Forelimb muscle (tissue), 1 donor: ENCODE measurements at regions not wholly inside any gene's neighbourhood (a gene's known extent, or its start where the extent isn't known, plus 50 kb on each side); places are given as distances from the start of the nearest gene placed in this dataset.

Experiments
- DNase-seq: peaks from one replicate; pipeline ENCODE4 v3.0.0-alpha.2; 2013; ENCODE audit warnings: low read depth

DNA sequence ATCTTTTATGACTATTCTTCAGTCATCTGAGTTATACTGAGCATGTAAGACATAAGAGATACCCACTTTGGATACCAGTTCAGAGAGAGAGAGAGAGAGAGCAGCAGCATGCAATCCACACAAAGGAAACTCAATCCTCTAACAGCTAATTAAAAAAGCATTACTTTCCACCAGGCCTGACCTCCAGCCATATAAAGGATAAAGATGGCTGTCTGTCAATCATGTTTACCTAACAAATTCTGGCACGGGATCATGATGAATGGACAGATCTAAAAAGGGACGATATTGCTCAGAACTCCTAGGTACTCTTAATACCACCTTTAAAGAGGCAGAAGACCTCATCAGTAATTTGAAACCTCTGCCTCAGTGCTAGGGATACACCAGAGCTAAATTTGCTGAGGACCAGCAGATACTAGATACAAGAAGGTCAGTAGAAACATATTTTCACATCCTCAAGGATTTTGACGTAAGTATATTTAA, 159.2 kb downstream of the RPS12 start:
- DNase-seq: no peak

DNA sequence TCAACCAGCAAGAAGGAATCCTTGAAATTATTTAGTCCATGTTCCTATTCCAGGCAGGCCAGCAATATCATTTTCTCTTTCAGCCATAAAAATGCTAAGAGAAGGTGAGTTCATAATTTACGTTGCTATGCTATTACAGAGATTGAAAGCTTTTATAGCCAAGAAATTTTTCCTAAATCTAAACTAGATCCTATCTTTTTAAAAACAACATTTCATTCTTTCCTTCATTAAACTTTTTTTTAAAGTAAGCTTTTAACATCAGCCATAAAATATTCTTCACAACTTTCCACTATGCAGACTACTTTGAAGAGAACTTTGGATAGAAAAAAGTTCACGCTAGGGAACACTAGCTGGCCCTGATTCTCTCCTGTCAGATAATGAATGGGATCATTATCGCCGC, 159.8 kb downstream of the RPS12 start:
- DNase-seq: no peak

DNA sequence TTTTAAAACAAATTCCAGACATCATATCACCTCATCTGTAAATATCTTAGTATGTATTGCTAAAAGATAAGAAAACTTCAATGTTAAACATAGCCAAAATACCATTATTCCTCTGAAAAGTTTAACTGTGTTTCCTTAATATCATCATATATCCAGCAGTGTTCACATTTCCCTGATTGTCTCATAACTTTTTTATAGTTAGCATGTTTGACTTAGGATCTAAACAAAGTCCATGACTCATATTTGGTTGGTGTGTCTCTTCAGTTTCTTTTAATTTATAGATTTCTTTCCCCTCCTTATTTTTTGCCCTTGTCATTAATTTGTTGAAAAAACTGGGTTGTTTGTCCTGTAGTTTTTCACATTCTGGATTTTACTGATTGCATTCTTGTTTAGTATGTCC, 163.0 kb downstream of the RPS12 start:
- no peak for DNase-seq

DNA sequence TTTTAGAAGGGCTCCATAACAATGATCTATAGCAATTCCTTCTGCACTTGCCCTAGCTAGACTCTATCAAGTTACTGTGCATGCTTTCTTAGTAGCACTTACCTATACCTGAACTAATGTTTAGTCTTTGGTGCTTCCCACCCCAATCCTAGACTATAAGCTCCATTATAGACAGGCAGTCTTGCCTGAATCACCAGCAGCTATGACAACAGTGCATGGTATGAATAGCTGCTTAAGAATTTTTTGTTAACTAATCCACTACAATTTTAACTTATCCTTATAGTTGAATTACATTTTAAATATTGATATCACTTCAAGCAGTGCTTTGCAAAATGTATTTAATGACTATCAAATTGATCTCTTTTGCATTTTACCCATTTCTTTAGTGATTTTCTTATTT, 164.3 kb downstream of the RPS12 start:
- DNase-seq: no peak

DNA sequence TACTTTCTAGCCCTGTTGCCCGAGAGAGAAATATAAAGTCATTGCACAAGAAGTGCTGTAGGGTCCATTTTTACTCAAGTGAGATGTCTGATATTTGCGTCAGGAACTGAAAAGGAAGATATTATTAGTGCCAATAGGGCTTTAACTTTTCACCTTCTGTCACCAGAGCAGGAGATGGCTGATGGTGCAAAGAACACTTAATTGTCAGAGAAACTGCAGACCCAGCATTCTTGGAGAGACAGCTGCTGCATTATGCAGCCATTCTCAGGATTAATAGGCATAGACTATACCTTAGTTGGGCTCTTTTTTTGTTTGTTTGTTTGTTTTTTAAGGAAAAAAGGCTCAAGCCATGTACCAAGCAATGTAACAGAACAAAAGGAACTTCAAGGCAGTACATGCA, 179.4 kb downstream of the RPS12 start:
- DNase-seq: no peak

DNA sequence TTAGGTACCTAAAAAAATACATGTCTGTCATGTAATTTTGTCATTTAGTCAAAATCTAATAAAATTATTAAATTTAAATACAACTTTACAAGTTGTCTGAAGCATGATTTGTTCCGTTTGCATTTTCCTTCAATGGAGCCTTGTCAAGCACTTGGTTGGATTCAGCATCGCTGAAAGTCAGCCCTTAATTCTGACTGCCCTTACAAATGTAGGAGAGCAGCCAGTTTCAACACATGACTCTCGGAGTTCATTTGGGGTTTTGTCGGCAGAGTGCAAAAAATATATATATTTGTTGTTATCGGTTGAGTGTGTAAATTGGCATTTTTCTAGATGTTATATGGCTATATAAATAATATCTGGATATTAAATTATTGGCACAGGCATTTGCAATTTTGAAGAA, 180.6 kb downstream of the RPS12 start:
- DNase-seq: no peak

DNA sequence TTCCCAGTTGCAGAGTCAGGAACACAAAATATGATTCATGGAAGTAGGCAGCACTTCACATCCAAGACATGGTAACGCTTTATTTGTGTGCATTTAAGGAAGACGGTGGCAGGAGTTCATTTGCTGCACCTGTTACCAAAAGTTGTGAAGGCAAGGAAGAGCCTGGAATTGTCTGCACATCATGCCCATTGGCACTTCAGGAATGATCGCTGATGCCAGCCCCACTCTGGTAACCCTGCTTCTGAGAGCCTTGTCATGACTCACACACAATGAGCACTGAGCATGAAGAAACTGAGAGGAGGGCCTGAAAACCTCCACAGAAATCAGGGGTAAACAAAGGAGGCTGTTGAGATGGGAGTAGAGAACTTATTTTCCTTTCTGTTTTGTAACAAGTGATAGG, 181.1 kb downstream of the RPS12 start:
- DNase-seq: no peak

DNA sequence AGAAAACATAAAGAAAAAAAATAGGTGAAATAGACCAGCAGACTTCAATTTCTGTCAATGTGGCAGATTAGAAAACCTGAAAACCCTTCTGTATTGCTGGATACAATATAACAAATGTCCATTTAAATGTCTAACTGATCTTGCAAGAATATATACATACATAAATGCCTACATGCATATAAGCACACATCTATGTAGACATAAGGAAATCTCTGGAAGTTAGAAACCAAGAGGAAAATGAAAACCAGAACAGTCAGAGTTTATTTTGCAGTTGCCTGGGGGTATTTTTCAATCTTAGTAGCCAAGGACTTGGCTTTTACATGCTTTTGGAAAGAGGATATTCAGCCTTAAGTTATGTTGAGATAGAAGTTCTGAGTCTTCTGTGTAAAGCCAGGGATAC, 184.0 kb downstream of the RPS12 start:
- no peak for DNase-seq

DNA sequence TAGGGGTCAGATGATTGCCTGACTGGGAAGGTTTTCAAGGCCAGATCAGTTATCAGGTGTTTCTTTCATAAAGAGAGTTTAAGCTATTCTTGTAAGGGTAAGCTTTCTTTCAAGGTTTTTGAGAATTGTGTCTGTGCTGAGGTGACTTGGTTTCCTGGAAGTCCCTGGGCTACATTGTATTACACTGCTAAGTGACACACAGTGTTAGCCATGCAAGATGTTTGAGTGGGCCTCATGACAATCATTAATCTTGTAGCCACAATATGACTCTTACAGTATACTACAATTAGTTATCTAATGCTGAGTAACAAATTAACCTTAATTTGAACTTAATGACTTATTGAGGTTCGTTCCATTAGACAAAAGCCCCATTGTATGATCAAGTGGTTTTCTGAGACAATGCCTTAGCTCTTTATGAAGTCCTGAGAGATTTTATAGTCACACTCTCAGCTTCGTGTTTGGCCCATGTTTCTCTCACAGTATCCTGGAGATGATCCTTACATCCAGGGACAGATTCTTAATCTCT, 186.7 kb downstream of the RPS12 start:
- DNase-seq: no peak

DNA sequence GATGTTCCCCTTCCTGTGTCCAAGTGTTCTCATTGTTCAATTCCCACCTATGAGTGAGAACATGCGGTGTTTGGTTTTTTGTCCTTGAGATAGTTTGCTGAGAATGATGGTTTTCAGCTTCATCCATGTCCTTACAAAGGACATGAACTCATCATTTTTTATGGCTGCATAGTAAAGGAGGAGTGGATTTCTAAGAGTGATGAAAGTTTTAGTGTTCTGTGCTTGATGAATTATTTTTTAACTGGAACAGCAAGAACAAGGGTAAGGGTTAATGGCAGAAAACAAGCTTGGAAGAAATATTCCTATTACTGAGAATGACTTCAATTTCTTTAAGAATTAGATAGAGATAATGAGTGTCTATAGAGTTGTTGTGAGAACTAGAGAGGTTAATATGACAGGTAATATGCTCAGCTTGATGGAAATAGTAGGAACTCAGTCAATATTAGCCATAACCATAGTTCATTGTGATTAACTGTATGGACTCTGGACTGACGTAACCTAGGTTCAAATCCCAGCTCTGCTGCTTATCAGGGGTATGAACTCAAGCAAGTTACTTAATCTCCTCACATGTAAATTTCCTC, 190.0 kb downstream of the RPS12 start:
- no peak for DNase-seq

DNA sequence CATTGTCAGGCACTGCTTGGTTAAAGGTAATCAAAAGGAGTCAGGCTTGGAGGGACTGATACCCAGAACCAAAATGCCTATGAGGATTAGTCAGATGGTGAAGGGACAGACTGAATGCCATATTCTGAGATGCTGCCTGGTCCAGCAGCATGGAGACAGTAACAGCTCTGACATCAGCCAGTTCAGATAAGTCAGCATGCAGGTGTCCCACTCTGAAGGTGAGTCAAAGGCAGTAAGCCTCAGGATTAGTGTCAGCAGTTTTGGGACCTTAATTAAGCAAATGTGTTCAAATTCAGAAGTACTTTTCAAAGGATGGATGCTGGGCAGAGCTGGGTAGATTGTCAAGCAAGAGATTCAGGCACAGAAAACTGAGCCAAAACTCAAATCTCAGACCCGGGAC, 198.4 kb downstream of the RPS12 start:
- no peak for DNase-seq

DNA sequence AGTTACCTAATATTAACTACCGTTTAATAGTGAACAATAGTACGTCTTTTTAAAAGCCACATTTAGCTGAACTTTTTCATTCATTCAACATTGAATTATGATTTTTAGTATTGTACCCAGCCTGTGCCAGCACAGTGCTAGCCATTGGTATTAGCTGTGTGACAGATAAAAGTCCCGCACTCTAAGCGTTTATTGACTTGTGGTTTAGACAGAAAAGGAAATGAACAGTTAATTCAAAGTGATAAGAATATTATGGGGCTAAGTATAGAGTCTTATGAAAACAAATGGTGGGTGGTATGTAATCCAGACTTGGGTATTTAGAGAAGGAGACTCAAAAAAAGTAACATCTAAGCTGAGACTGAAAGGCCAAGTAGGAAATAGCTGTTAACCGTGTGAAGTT, 202.3 kb downstream of the RPS12 start:
- no peak for DNase-seq

DNA sequence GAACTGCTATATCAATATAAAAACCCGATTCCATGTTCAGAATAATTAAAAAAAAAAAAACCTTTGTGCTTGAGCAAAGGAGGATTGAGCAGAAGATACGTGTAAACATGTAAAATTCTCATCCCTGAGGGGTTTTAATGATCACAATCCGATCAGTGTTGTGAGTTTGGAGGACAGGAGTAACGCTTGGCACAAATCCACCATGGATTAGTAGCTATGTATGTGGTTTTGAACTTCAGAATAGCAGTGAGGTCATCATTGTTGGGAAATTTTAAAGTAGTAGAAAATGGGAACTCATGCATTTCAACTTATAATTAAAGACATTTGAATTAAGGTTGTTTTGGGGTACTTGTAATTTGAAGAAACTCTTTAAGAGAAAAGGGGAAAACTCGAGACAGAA, 203.2 kb downstream of the RPS12 start:
- no peak for DNase-seq

DNA sequence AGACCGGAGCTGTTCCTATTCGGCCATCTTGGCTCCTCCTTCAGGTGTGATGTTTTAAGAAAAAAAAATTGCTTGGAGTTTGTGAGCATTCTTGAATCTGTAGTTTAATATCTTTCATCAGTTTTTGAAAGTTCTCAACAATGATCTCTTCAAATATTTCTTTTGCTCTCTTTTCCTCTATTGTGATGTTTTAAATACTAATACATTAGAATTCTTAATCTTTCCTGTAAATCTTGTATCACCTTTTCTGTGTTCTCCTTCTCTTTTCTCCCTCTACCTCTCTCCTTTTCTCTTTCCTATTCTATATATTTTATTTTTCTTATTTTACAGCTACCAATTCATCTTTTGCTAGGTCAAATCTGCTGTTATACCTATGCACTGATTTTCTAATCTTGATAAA, 212.3 kb downstream of the RPS12 start:
- no peak for DNase-seq

DNA sequence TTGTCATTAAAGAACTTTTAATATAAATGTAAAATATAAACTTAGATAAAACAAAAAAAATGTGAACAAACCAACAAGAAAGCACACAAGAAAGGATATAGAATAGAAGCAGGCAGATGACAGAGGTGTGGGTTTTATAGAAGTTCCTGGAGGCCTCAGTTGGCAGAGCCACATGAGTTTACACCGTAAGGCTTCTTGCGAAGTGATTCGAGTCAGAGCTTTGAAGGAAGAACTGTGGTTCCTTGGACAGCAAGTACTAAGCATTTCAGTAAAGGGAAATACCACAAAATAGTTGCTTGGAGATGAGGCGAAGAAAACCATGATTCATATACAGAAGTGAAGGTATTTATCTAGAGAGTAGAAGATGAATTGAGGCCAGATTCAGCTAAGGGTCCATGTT, 207.9 kb upstream of the EYA4 start:
- DNase-seq: no peak

DNA sequence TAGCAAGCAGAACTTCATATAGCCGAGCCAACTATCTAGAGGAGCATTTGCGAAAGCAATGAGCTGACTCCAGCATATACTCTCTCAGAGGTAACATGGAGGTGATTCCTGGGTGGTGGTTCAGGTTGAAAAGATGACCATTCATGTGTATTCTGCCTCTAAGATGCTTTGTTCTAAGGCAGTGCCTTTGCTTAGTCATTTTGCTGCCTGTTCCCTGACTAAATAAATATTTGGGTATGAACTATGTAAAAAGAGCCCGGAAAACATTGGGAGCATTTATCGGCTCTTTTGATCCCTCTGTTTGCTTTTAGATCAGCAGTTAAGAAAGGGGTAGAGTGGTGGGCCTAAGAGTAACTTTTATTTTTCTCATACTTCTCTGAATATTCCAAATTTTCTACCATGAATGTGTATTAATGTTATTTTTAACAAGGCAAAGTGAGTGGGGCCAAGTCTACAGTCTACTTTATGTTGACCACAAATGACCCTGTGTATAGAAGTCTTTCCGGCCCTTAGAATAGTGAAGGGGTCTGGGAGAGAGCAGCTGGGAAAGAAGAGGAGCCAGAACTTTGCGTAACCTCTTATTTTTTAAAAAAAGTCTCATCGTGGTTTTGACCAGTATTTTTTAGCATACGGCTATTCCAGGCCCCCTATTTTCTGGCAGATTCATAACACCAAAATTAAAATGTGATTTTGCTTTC, 206.5 kb upstream of the EYA4 start:
- DNase-seq: no peak

DNA sequence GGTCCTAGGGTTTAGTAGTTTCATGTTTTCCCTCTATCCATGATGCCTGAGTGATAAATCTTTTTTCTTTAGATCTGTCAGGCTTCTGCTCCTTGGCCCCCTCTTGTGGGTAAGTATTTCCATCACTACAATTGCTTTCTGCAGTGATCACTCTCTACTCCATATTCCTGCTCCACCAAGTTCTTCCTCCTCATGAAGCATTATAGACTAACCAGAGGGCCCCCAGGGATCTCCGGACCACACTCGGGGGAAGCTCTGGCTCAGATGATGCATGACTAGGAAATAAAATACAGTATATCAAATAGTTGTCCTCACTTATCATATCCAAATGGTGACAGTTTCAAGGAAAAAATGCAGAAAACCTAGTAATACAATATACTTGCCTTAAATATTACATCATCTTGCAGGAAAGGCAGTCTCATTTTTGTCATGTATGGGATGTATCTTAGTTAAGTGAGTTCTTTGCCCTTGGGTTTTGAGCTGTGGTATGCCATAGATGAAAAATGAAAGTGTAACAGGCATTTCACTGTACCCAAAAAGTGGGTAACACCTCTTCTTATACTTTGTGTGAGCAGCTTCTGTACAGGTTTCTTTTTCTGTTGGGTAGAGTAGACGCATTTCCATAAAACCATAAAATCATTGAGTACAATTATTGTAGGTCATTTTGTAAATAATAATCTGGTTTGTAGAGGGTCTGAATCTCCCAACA, 200.9 kb upstream of the EYA4 start:
- DNase-seq: no peak

DNA sequence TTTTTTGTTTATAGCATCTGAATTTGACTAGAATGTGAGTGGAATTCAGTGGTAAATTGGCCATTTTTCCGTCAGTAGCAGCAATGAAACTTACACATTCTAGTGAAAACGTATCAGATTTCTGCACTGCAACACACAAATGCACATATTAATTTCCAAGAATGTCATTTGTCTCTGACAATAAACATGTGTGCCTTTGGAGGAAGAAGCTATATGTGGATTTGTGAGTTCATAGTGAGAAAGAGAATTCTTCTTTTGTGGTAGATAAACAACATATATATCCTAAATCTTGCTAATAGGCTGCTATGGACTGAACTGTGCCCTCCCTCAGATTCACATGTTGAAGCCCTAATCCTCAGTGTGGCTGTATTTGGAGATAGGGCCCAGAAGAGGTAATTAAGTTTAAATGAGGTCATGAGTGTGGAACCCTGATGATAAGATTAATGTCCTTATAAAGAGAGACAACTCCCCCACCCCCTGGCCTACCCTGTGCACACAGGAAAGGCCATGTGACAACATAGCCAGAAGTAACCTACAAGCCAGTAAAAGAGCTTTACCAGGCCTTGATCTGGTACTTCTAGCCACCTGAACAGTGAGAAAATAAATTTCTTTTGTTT, 200.2 kb upstream of the EYA4 start:
- DNase-seq: no peak

DNA sequence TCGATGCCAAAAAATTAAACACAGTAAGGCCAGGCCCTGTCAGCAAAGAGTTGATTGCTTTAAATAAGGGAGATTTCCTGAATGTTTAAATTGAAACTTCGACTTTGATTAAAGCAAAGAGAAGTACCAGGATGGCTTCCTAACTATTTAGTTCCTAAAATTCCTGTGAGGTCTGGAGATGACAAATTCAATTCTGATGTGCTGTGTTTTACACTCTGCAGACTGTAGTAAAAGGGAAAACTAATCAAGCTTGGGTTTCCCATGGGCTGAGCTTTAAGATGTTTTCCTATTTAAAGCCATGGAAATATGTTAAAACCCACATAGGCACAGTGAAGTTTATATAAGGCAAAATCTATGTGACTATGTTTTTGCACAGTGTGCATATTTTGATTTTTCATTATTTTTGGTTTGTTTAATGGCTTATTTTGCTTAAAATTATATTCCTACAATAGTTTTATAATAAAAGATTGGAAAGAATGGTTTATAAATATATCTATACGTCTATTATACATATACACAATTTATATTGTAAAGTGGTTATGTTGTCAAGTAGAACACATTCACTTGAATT, 198.5 kb upstream of the EYA4 start:
- no peak for DNase-seq

DNA sequence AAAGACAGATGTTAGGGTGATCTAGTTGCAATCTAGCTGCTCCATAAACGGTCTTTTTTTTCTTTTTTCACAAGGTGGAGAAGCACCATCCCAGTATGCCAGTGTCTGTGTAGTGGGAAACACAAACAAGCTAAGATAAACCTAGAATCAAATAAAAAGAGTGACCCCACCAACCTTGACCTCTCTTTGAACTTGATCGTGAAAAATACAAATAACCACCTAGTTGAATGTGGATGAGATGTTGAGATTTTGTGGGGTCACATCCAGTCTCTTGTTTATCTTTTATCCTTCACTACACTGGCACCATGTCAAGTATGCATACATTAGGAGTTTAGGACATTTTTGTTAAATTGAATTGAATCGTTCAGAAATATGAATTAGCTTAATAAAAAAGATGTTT, 194.6 kb upstream of the EYA4 start:
- DNase-seq: no peak

DNA sequence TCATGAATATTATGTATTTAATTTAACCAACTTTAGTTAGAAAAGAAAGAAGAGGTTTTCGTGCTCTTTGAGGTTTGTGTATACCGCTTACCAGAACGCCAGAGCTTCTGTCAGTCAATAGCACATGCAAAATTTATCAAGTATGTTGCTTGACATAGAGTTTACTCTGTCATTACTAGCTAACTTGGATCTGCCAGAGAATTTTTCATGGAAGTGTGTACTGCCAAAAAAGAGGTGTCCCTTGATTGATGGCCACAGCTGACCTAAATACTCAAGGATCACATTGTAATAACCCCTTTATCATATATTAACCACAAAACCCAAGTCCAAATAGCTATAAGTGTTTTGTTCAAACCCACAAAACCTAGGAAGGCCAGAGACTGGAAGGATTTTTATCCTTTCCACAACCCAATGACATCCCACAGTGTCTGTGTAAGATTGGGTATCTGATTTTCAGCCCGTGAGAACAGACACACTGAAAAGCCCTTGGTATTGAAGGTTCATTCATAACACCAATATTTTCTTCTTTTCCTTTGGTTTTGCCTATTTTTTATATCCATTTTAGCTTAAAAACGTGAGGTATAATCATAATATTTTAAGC, 194.0 kb upstream of the EYA4 start:
- DNase-seq: no peak

DNA sequence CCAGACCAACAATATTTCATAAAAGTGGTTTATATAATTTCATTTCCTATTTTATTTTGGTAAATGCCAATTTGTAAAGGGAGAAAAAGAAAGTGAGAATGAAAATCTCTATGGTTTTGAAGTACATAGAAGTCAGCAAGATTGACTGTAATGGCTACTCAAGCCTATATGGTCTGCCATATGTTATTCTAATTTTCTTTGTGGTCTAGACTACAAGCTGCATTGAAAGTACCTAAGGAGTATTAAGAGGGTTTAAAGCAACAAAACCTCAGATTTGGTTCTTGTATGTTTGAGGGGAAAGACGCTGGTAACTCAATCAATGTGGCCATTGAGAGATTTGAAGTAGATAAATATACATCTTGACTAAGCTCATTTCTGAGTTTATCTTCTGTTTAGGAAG, 193.5 kb upstream of the EYA4 start:
- DNase-seq: no peak
